ENCODE measurements at regions not wholly inside any gene's neighbourhood (a gene's known extent, or its start where the extent isn't known, plus 50 kb on each side); places are given as distances from the start of the nearest gene placed in this dataset.

- TF ChIP-seq CTCF (IDR thresholded peaks at IDR 0.05) = no peak
- TF ChIP-seq POLR2A (IDR thresholded peaks at IDR 0.05) = no peak
Observed at GRCh38 chr18:37956020-37956419, 390.4 kb upstream of the CELF4 start.

Measured in Peyer's patch (tissue), 4 donors.